GM12864 (cell line): ENCODE measurements at regions not wholly inside any gene's neighbourhood (a gene's known extent, or its start where the extent isn't known, plus 50 kb on each side); places are given as distances from the start of the nearest gene placed in this dataset.

Experiments used
- DNase-seq: peaks from one replicate; pipeline ENCODE4 v3.0.0-alpha.2; 2011; ENCODE audit warnings: low read depth
- H3K4me3 ChIP-seq: 2 replicates; pipeline ENCODE4 v1.5.1; 2011; ENCODE audit warnings: mild to moderate bottlenecking, low read depth, low read length, control low read depth
- TF ChIP-seq, protein P1 (sequence below): IDR thresholded peaks from 2 replicates; pipeline ENCODE4 v1.5.1; 2011; ENCODE audit warnings: low read depth, mild to moderate bottlenecking, moderate library complexity, low read length, control low read depth, inconsistent platforms; ENCODE audit errors: missing control alignments

DNA sequence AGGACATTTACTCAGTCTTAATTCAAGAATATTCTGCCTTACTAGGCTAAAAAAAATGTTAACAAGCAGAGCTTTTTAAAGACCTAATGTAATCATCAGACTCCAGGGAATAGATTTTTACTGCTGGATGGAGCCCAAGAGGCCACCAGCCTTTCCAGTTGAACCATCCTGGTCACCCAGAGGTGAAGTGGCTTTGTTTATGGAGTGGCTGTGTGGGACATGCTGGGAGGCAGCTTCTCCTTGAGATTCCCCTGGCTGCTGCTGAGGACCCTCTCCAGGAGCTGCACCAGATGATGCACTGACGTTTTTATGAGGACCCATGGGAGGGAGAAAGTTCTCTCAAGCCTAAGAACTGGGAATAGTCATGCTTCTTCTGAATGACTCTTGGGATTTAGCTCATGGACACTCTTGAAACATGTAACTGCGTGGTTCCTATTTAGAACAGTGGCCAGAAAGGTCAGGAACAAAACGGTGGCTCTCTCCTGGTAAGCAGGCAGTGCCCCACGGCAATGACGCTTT, 205.9 kb upstream of the MIR17HG start:
- H3K4me3 ChIP-seq, result no peak overlapping the region
- no peak for DNase-seq
- TF ChIP-seq, protein P1, sequence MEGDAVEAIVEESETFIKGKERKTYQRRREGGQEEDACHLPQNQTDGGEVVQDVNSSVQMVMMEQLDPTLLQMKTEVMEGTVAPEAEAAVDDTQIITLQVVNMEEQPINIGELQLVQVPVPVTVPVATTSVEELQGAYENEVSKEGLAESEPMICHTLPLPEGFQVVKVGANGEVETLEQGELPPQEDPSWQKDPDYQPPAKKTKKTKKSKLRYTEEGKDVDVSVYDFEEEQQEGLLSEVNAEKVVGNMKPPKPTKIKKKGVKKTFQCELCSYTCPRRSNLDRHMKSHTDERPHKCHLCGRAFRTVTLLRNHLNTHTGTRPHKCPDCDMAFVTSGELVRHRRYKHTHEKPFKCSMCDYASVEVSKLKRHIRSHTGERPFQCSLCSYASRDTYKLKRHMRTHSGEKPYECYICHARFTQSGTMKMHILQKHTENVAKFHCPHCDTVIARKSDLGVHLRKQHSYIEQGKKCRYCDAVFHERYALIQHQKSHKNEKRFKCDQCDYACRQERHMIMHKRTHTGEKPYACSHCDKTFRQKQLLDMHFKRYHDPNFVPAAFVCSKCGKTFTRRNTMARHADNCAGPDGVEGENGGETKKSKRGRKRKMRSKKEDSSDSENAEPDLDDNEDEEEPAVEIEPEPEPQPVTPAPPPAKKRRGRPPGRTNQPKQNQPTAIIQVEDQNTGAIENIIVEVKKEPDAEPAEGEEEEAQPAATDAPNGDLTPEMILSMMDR, result no peak

- no peak overlapping the region for H3K4me3 ChIP-seq
- no peak for DNase-seq
- TF ChIP-seq, protein P1, result no peak
Measured at GRCh38 chr13:91142572-91142971, 204.9 kb upstream of the MIR17HG start.

DNA sequence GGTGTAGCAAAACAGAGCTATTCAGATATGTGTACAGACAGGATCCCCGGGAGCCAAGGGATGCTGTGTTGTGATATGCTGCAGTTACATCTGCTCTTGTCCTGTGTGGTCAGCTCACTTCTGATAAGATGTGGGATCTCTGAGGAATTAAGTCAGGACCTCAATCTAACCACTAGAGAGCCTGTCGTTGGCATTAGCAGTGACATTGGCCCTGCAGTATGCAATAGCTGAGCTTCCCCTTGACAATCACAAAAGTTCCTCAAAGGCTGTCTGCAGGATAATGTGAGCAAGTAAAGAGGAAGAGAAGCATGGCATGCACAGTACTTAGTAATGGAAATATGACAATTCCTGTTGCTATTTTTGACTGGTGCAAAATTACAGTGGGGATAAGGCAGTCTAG, 203.4 kb upstream of the MIR17HG start:
- TF ChIP-seq, protein P1, result no peak
- no peak overlapping the region for H3K4me3 ChIP-seq
- no peak for DNase-seq

DNA sequence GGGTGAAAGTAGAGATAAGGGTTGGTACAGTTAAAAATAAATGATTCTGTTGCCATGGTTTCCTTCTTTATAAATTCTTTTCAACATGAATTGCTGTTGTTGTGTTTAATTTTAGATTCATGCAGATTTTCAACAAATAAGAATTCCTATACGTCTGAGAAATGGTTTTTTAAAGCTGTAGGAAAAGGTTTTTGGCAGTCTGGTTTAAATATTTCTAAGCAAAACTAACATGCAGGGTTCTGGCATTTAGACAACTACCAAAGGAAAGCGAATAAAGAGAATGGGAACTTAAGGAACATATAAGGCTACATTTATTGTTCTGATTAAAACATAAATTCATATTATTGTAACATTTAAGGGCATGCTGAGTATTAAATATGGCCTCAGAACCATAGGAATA, 203.0 kb upstream of the MIR17HG start:
- no peak overlapping the region for H3K4me3 ChIP-seq
- DNase-seq, result no peak
- TF ChIP-seq, protein P1, result no peak

- no peak for DNase-seq
- no peak overlapping the region for H3K4me3 ChIP-seq
- TF ChIP-seq, protein P1, result no peak
Measured at GRCh38 chr13:91145571-91146205, 201.8 kb upstream of the MIR17HG start.

DNA sequence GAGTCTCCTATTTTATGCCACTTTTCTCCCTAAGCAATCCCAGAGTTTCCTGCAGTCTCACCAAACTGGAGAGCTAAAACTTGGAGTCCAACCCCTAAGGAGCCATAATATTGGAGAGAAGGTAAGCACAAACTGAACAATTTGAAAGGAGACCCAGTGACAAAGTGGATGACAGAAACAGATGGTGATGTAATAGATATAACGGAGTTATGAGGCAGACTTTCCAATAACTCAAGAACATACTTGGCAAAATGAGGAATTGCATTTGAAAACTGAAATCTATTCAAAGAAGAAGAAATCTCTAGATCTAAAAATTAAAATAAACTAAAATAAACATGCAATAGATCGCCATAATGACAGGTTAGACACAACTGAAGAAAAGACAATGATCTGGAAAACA, 200.9 kb upstream of the MIR17HG start:
- no peak for DNase-seq
- TF ChIP-seq, protein P1, result no peak
- no peak overlapping the region for H3K4me3 ChIP-seq

DNA sequence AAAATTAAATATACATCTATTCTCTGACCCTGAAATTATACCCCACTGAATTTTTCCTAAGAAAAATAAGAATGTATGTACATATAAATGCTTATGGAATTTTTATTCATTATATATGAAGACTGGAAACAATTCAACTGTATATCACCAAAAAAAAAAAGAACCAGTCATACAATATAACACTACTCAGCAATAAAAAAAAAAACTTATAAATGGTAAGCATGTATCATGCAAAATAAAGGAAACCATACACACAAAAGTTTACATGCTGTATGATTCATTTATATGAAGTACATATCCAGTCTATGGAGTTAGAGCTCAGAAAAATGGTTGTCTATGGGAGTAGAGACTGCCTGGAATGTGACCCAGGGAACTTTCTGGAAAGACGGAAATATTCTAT, 199.4 kb upstream of the MIR17HG start:
- no peak for DNase-seq
- TF ChIP-seq, protein P1, result no peak
- no peak overlapping the region for H3K4me3 ChIP-seq
